22Rv1 (cell line): ENCODE measurements at regions not wholly inside any gene's neighbourhood (a gene's known extent, or its start where the extent isn't known, plus 50 kb on each side); places are given as distances from the start of the nearest gene placed in this dataset.
"Not testable (repeated sequence)": the region's sequence is repeated elsewhere in the genome, so short reads cannot be mapped to it uniquely, and the experiment has no call there.

Experiments used
- H3K27ac ChIP-seq: fragments of 450-650 bp; 2 replicates; pipeline ENCODE4 v1.5.1; 2017
- ZFX ChIP-seq: fragments of 450-650 bp; IDR thresholded peaks from 2 replicates; pipeline ENCODE4 v1.6.1; 2017; ENCODE audit warnings: antibody characterized with exemption, borderline replicate concordance
- TF ChIP-seq, protein P1 (sequence below): fragments of 450-650 bp; IDR thresholded peaks from 2 replicates; pipeline ENCODE4 v1.5.1; 2017; ENCODE audit warnings: mild to moderate bottlenecking

GRCh38 chr13:74731731-74732130 lies 597.5 kb upstream of the KLF12 start:
- H3K27ac ChIP-seq = no peak overlapping the region
- TF ChIP-seq, protein P1, sequence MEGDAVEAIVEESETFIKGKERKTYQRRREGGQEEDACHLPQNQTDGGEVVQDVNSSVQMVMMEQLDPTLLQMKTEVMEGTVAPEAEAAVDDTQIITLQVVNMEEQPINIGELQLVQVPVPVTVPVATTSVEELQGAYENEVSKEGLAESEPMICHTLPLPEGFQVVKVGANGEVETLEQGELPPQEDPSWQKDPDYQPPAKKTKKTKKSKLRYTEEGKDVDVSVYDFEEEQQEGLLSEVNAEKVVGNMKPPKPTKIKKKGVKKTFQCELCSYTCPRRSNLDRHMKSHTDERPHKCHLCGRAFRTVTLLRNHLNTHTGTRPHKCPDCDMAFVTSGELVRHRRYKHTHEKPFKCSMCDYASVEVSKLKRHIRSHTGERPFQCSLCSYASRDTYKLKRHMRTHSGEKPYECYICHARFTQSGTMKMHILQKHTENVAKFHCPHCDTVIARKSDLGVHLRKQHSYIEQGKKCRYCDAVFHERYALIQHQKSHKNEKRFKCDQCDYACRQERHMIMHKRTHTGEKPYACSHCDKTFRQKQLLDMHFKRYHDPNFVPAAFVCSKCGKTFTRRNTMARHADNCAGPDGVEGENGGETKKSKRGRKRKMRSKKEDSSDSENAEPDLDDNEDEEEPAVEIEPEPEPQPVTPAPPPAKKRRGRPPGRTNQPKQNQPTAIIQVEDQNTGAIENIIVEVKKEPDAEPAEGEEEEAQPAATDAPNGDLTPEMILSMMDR = no peak
- TF ChIP-seq ZFX = no peak

DNA sequence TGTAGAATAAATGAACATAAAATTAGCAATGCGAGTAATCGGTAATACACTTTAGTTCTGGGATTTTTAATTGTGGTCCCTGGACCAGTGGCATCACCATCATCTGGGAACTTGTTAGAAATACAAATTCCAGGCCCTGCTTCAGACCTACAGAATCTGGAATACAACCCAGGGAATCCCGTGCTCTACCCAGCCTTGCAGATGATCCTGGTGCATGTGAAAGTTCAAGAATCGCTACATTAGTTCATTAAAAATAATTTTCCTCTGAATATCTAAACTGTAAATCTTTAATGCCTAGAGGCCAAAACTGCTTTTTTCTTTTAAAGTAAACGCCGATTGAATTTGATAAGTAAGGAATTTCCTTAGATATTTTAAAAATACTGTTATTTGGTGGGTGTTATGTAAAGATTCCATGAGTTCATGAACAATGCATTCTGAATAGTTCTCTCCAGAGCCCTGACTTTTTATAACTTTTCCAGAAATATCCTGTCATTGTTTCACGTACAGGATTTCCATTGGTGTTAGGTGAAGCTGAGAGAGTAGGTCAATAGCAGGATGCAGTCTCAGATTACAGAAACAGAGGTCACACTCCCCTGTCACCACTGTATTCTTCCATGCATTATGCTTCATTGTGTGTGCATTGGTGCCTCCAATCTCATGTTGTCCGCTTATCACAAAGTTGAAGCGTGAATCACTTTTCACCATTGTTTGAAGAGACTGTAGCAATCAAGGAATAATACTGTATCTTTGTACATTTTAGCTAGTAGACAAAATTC lies 596.5 kb upstream of the KLF12 start:
- no peak overlapping the region for H3K27ac ChIP-seq
- TF ChIP-seq ZFX = no peak
- TF ChIP-seq, protein P1 = no peak

- H3K27ac ChIP-seq = no peak overlapping the region
Measured at GRCh38 chr13:74726206-74726605, 592.0 kb upstream of the KLF12 start.

DNA sequence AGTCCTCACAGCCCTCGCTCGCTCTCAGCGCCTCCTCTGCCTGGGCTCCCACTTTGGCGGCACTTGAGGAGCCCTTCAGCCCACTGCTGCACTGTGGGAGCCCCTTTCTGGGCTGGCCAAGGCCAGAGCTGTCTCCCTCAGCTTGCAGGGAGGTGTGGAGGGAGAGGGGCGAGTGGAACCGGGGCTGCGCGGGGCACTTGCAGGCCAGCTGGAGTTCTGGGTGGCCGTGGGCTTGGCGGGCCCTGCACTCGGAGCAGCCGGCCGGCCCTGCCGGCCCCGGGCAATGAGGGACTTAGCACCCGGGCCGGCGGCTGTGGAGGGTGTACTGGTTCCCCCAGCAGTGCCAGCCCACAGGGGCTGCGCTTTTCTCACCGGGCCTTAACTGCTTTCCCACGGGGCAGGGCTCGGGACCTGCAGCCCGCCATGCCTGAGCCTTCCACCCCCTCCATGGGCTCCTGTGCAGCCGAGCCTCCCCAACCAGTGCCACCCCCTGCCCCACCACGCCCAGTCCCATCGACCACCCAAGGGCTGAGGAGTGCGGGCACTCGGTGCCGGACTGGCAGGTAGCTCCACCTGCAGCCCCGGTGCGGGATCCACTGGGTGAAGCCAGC lies 584.1 kb upstream of the KLF12 start:
- not testable (repeated sequence) for H3K27ac ChIP-seq

More at GRCh38 chr13:74726206-74726605, 592.0 kb upstream of the KLF12 start:
- no peak for TF ChIP-seq ZFX
- TF ChIP-seq, protein P1 = no peak

DNA sequence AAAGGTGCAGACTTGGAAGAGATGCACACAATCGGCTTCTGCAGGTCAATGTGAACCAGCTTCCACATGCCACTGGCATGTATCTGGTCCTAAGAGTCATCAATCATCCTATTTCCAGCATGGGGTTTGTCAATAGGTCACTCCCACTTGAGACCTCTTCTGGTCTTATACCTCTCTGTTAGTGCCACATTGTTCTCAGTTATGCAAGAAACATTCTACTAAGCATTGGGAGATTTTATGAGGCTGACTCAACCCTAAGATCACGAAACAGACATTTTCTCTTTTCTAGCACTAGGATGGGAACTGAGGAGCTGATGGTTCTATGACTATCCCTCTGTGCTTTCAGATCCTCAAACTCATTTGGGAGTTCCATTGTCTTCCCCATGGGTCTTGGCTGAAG lies 581.5 kb upstream of the KLF12 start:
- no peak overlapping the region for H3K27ac ChIP-seq
- no peak for TF ChIP-seq ZFX
- TF ChIP-seq, protein P1 = no peak

GRCh38 chr13:74710006-74710405 lies 575.8 kb upstream of the KLF12 start:
- TF ChIP-seq, protein P1 = no peak
- TF ChIP-seq ZFX = no peak
- no peak overlapping the region for H3K27ac ChIP-seq

DNA sequence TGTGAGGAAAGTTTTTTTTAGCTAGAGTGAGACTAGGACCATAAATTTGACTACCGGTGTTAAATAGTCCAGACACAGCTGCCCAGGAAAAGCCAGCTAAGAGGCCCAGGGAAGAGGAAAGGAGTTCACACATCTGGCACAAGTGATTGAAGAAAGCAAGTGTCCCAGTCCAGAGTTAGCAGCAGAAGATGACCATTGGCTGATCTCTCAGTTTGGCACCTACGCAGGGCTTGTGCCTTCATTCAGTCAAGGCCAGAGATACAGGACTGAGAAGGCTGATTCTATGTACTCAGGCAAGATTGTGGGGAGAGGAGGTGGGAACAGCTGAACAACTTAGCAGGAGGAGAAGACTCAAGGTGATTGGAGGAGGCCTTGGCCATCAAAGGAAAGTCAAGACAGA lies 575.0 kb upstream of the KLF12 start:
- TF ChIP-seq ZFX = no peak
- TF ChIP-seq, protein P1 = no peak
- no peak overlapping the region for H3K27ac ChIP-seq
